Glutamatergic neuron (in vitro differentiated cells): ENCODE measurements at regions not wholly inside any gene's neighbourhood (a gene's known extent, or its start where the extent isn't known, plus 50 kb on each side); places are given as distances from the start of the nearest gene placed in this dataset.

Source experiments
- DNase-seq: peaks from one replicate; pipeline ENCODE4 v3.0.0; 2022
- H3K27ac Mint-ChIP-seq: one replicate; pipeline ENCODE4 v1.8.0; 2020; ENCODE audit warnings: mild to moderate bottlenecking, mixed read lengths, inconsistent platforms; ENCODE audit not compliant: unreplicated experiment
- H3K27me3 Mint-ChIP-seq: one replicate; pipeline ENCODE4 v1.8.0; 2020; ENCODE audit warnings: mild to moderate bottlenecking, moderate library complexity, mixed read lengths, inconsistent platforms; ENCODE audit not compliant: unreplicated experiment
- H3K36me3 Mint-ChIP-seq: one replicate; pipeline ENCODE4 v1.8.0; 2020; ENCODE audit warnings: mild to moderate bottlenecking, mixed read lengths, inconsistent platforms; ENCODE audit not compliant: unreplicated experiment
- H3K4me1 Mint-ChIP-seq: one replicate; pipeline ENCODE4 v1.8.0; 2020; ENCODE audit warnings: mild to moderate bottlenecking, low read depth, mixed read lengths, inconsistent platforms; ENCODE audit not compliant: unreplicated experiment
- H3K4me3 Mint-ChIP-seq: one replicate; pipeline ENCODE4 v1.8.0; 2020; ENCODE audit warnings: mild to moderate bottlenecking, mixed read lengths, inconsistent platforms; ENCODE audit not compliant: unreplicated experiment
- H3K9me3 Mint-ChIP-seq: one replicate; pipeline ENCODE4 v1.8.0; 2020; ENCODE audit warnings: mild to moderate bottlenecking, moderate library complexity, mixed read lengths, inconsistent platforms; ENCODE audit not compliant: unreplicated experiment
- CTCF ChIP-seq: fragments of 200-600 bp; sonication (generic); IDR thresholded peaks from one replicate; pipeline ENCODE4 v1.5.0; 2021; ENCODE audit not compliant: partially characterized antibody, unreplicated experiment

- H3K4me1 Mint-ChIP-seq = no peaks in the 10 kb centered on the region
- no peak for DNase-seq
- no peak overlapping the region for H3K4me3 Mint-ChIP-seq
- TF ChIP-seq CTCF = no peak
- peaks cover 14% of the 10 kb centered on the region for H3K9me3 Mint-ChIP-seq
- peaks cover 3% of the 10 kb centered on the region for H3K27me3 Mint-ChIP-seq
- no peak overlapping the region for H3K27ac Mint-ChIP-seq
- H3K36me3 Mint-ChIP-seq = peaks cover 3% of the 10 kb centered on the region
Measured at GRCh38 chr22:49555526-49555925, 272.1 kb downstream of the BRD1 start.

- DNase-seq = no peak
Measured at GRCh38 chr22:49554741-49555140, 272.9 kb downstream of the BRD1 start.

GRCh38 chr22:49554296-49554625 lies 273.4 kb downstream of the BRD1 start:
- H3K27me3 Mint-ChIP-seq = peaks cover 9% of the 10 kb centered on the region
- no peak for TF ChIP-seq CTCF
- H3K36me3 Mint-ChIP-seq = peaks cover 6% of the 10 kb centered on the region
- DNase-seq = no peak
- peaks cover 21% of the 10 kb centered on the region for H3K9me3 Mint-ChIP-seq
- no peak overlapping the region for H3K27ac Mint-ChIP-seq
- H3K4me3 Mint-ChIP-seq = no peak overlapping the region
- H3K4me1 Mint-ChIP-seq = no peaks in the 10 kb centered on the region

More at GRCh38 chr22:49554741-49555140, 272.9 kb downstream of the BRD1 start:
- H3K27me3 Mint-ChIP-seq = peaks cover 5% of the 10 kb centered on the region
- H3K36me3 Mint-ChIP-seq = peaks cover 6% of the 10 kb centered on the region
- H3K27ac Mint-ChIP-seq = no peak overlapping the region
- TF ChIP-seq CTCF = no peak
- no peaks in the 10 kb centered on the region for H3K4me1 Mint-ChIP-seq
- H3K4me3 Mint-ChIP-seq = no peak overlapping the region
- peaks cover 17% of the 10 kb centered on the region for H3K9me3 Mint-ChIP-seq

- Mint-ChIP-seq H3K27me3 (peaks cover 10% of the 10 kb centered on the region), H3K4me1 (no peaks in the 10 kb centered on the region), H3K36me3 (peaks cover 6% of the 10 kb centered on the region), H3K27ac (no peak overlapping the region), H3K4me3 (no peak overlapping the region), H3K9me3 (peaks cover 22% of the 10 kb centered on the region)
- TF ChIP-seq CTCF = no peak
- DNase-seq = no peak
Measured at GRCh38 chr22:49553518-49554295, 274.0 kb downstream of the BRD1 start.

- Mint-ChIP-seq H3K27ac (no peak overlapping the region), H3K27me3 (peaks cover 12% of the 10 kb centered on the region), H3K4me3 (no peak overlapping the region), H3K9me3 (peaks cover 22% of the 10 kb centered on the region), H3K36me3 (peaks cover 6% of the 10 kb centered on the region), H3K4me1 (no peaks in the 10 kb centered on the region)
- no peak for DNase-seq
- TF ChIP-seq CTCF = no peak
Measured at GRCh38 chr22:49553076-49553475, 274.6 kb downstream of the BRD1 start.
